ENCODE measurements at regions not wholly inside any gene's neighbourhood (a gene's known extent, or its start where the extent isn't known, plus 50 kb on each side); places are given as distances from the start of the nearest gene placed in this dataset.
"Not testable (repeated sequence)": the region's sequence is repeated elsewhere in the genome, so short reads cannot be mapped to it uniquely, and the experiment has no call there.

DNA sequence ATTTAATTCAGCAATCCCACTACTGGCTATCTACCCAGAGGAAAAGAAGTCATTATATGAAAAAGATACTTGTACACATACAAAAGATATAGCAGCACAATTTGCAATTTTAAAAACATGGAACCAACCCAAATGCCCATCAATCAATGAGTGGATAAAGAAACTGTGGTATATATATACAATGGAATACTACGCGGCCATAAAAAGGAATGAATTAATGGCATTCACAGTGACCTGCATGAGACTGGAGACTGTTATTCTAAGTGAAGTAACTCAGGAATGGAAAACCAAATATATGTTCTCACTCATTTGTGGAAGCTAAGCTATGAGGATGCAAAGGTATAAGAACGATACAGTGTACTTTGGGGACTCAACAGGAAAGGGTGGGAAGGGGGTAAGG is 102.8 kb upstream of the KCNMA1 start:
- DNase-seq = not testable (repeated sequence)

DNA sequence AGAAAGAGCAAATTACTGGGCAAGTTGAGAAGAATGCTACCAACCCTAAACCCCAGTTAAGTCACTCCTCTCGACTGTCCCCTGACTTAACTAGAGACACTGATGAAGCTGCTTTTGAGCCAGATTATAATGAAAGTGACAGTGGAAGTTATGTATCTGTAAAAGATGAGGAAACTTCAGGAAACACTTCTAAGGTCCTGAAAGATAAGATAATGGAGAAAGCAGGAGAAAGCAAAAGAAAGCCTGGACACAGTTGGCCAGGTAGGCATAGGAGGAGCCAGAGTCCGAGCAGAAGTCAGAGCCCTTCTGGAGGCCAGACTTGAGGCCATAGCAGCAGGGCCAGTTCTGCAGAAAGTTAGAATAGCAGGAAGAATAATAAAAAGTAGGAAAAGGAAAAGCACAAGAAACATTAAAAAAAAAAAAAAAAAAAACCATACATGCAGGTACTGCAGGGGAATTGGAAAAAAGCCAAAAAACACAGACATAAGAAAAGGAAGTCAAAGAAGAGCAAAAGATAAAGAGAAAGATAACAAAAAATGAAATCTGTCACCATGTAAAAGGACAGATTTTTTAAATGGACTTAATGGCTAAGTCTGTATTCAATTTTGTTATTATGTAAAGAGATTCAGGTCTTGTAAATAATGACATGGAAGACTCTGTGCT is 101.0 kb upstream of the KCNMA1 start:
- DNase-seq = no peak

DNA sequence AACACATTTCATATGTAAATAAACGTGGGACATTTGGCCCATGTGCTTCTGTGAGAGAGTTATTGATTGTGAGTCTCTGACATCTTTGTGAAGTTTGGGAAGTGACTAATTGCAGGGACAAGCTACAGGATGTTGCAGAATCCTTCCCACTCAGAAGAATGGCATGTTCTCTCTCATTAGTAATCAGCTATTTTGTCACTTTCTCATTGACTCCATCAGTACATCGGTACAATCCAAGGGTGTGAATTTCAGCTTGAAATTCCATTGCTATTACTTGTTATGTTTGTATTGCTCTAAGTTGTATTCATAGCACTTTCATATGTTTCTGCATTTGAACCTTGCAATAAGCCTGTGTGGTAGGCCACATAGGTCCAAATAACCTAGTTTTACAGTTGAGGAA is 100.0 kb upstream of the KCNMA1 start:
- DNase-seq = no peak

DNA sequence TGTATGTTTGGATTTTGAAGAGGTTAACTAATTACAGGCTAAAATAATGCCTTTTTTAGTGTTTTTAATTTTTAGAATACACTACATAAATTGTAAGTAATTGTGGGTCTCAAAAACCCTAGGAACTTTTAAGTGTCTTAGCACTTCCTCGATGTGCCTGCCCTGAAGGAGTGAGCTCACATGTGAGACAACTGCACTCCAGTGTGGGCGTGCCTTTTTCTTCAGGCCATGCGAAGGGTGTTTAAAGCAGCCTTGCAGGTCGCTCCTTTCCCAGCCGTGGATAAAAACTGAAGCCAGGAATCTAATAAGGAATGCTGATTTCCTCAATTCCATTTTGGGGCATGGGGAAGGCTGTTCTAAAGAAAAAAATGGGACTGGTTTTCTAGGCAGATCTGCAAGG is 97.5 kb upstream of the KCNMA1 start:
- not testable (repeated sequence) for DNase-seq

DNA sequence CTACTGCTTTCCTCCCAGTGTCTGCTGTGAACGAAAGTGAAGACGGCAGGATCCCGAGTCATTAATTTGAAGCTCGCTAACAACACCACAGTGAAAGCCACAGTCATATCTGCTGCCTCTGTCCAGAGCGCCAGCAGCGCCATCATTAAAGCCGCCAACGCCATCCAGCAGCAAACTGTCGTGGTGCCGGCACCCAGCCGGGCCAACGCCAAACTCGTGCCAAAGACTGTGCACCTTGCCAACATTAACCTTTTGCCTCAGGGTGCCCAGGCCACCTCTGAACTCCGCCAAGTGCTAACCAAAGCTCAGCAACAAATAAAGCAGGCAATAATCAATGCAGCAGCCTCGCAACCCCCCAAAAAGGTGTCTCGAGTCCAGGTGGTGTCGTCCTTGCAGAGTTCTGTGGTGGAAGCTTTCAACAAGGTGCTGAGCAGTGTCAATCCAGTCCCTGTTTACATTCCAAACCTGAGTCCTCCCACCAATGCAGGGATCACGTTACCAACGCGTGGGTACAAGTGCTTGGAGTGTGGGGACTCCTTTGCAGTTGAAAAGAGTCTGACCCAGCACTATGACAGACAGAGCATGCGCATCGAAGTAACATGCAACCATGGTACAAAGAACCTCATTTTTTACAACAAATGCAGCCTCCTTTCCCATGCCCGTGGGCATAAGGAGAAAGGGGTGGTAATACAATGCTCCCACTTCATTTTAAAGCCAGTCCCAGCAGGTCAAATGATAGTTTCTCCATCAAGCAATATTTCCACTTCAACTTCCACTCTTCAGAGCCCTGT is 94.8 kb upstream of the KCNMA1 start:
- no peak for DNase-seq

DNA sequence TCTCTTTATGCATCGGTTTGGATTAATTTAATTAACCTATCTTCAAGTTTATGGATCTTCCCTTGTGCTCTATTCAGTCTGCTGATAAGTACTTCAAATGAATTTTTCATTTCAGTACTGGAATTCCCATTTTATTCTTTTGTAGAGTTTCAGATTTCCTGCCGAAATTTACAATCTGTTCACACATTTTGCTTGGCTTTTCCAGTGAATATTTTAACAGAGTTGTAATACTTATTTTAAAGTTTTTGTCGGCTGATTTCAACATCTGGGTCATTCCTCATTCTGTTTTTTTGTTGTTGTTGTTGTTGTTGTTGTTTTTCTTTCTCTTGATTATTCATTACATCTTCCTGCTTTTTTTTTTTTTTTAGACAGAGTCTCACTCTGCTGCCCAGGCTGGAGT is 89.9 kb upstream of the KCNMA1 start:
- no peak for DNase-seq

DNA sequence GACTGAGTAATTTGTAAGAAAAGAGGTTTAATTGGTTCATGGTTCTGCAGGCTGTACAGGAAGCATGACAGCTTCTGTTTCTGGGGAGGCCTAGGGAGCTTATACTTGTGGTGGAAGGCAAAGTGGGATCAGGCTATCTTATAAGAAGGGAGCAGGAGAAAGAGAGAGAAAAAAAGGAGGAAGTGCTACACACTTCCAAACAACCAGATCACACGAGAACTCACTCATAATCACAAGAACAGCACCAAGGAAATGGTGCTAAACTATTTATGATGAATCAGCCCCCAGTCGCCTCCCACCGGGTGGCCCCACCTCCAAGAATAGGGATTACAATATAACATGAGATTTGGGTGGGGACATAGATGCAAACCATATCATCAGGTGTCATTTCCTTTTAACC is 89.1 kb upstream of the KCNMA1 start:
- DNase-seq = no peak

DNA sequence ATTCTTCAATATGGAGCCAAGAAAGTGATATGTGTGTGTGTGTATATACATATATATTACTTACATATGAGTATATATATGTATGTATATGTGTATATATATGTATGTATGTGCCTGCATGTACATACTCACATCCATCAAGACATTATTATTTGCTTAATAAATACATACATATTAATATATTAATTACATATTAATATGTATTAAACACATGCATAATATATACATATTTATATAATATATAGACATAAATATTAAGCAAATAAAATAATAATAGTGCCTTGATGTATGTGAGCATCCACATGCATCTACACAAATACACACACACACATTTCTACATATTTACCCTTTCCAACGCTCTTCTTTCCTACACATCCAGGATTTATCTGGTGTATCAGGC is 88.7 kb upstream of the KCNMA1 start:
- DNase-seq = no peak

DNA sequence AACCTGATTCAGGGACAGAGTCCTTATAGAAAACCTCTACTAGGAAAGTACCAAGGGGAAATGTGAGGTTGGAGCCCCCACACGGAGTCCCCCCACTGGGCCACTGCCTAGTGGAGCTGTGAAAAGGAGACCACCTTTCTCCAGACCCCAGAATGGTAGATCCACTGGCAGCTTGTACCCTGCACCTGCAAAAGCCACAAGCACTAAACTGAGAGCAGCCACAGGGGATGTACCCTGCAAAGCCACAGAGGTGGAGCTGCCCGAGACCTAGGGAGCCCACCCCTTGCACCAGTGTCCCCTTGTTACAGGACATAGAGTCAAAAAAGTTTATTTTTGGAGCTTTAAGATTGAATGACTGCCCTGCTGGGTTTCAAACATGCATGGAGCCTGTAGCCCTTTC is 87.2 kb upstream of the KCNMA1 start:
- DNase-seq = no peak

DNA sequence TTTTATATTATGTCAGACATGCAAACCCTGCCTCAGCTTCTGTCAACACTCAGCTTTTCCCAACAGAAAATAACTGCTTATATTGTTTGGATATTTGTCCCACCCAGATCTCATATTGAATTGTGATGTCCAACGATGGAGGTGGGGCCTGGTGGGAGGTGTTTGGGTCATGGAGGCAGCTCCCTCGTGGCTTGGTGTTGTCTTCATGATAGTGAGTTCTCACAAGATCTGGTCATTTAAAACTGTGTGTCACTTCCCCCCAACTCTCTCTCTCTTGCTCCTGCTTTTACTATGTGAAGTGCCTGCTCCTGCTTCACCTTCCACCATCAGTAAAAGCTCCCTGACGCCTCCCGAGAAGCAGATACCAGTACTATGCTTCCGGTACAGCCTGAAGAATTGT is 85.8 kb upstream of the KCNMA1 start:
- DNase-seq = no peak

DNA sequence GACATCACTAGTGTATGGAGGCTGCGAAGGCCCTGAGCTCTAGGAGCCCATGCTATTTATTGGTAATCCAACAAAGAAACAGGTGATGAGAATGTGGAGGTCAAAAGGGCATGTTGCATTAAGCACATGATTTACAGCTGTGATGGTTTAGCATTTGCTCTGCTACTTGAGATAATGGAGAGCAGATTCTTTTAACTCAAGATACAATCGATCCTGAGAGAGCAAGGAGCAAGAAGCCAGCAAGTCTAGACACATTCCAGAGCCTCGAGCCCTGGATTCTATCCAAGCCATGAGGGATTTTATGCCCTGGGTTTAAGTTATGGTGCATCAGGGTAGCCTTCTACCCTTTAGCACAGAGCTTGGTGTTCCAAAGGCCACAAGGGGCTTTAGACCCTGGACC is 85.3 kb upstream of the KCNMA1 start:
- DNase-seq = not testable (repeated sequence)

DNA sequence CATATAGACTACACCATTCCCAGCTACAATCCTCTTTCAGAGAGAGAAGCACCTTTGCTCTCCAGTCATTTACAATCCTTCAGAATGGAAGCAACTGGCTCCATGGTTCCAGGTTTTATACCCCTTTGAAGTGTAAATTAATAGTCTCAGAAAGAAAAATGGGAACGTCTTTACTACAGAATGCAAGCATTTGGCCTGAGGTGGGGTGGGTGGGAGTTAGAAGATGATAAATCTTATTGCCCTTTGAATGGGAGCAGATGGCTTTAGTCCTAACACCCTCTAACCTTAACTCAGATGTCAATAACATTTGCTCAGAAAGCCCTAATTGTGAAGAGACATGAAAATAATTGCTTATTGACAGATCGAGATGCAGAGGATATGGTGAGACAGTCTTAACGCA is 84.2 kb upstream of the KCNMA1 start:
- DNase-seq = no peak

DNA sequence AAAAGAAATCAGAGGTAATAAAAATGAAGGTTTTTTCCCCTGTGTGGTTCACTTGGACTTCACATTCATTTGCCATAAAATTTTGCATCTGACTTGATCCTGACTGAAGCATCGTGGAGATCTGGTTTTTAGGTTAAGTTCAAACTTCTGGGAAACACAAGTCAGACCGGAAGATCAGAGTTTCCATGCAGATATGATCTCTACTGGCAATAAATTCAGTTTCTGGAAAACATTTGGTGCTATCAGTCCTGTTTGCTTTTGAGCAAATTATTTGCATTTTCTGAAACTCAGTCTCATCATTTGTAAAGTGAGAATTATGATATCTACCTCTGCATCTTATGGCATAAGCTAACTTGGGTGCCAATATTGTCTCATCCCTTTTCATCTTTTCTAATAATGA is 81.3 kb upstream of the KCNMA1 start:
- no peak for DNase-seq

DNA sequence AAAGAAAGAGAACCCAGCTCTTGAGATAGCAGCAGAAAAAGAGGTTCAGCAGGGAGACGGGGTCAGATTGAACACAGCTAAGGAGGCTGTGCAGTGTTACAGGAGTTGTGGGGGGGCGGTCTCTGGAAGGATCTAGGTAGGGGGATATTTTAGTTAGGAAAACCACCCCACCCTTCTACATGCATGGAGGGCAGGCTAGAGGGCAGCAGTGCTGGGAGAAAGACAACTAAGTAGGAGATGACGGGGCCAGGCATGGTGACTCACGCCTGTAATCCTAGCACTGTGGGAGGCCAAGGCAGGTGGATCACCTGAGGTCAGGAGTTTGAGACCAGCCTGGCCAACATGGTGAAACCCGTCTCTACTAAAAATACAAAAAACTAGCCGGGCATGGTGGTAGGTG is 80.7 kb upstream of the KCNMA1 start:
- not testable (repeated sequence) for DNase-seq

DNA sequence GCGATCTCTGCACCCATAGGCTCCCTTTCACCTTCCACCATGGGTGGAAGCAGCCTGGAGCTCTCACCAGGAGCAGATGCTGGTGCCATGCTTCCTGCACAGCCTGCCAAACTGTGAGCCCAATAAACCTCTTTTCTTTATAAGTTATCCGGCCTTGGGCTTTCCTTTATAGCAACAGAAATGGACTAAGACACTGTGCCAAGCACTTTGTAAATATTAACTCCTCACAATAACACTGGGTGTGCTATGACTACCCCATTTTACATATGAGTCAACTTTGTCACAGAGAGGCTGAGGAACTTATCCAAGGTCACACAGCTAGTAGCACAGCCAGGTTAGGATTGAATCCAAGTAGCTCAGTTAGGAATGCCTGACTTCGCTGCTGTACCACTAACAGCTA is 79.7 kb upstream of the KCNMA1 start:
- DNase-seq = no peak

DNA sequence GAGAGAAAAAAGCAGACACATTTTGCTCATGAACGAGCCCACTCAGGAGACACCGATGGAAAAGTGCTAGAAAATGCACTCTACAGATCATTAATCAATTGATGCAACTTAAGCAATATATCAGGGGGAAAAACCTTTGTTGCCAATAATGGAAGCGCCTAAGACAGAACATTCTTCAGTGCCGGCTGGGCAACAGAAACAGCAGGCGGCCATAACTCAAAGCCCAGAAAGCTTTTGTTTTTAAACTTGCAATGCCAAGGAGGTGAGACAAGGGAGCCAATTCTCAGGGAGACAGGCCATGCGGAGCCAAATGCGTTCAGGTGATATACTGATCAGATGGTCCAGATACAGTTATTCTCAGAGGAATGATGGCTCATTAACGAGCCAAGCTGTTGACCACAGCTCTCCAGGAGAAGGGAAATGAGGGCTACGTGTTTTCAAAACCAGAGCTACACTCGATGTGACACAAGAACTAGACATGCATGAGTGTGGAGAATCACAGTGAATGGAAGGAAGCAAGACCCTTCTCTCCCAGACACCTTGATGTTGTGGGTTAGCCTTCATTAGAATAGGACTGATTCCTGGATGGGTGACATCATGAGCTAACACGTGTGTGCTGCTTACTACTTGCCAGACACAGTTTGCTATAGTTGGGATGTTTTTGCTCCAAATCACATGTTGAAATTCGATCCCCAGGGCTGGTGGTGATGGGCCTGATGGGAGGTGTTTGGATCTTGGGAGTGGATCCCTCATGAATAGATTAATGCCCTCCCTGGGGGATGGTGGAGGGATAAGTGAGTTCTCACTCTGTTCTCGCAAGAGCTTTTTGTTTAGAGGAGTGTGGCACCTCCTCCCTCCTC is 79.1 kb upstream of the KCNMA1 start:
- no peak for DNase-seq

DNA sequence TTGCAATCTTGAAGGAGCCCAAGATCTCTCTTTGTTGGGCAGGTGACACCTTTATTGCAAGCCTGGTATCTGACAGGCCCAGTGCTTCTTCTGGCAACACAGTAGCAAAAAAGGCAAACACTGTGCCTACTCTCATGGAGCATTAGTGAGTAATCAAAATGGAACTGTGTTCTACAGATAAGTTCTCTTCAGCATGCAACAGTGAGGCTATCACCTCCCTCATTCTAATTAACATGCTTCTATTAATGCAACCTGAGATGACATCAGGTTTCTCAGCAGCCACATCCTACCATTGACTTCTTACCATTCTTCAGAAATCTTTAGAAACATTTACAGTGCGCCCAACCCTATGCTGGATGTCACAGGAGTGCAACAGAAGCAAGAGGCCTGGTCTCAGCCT is 77.9 kb upstream of the KCNMA1 start:
- no peak for DNase-seq

DNA sequence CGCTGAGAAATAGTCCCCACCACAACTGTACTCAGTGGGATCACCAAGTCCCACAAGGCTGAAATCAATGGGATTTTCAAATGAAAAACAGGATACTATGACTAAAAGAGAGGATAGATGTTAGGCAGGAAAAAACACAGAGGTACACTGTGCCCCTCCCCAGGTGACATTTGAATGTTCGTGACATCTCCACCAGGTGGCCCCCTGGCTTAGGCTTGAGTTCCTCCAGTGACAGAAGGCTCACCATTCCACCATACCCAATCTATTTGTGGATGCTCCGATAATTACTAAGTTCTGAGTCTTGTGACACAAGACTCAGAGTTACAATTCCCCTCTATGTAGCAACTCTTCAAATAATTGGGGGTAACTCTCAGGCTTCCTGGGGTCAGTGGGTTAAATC is 77.5 kb upstream of the KCNMA1 start:
- DNase-seq = no peak

DNA sequence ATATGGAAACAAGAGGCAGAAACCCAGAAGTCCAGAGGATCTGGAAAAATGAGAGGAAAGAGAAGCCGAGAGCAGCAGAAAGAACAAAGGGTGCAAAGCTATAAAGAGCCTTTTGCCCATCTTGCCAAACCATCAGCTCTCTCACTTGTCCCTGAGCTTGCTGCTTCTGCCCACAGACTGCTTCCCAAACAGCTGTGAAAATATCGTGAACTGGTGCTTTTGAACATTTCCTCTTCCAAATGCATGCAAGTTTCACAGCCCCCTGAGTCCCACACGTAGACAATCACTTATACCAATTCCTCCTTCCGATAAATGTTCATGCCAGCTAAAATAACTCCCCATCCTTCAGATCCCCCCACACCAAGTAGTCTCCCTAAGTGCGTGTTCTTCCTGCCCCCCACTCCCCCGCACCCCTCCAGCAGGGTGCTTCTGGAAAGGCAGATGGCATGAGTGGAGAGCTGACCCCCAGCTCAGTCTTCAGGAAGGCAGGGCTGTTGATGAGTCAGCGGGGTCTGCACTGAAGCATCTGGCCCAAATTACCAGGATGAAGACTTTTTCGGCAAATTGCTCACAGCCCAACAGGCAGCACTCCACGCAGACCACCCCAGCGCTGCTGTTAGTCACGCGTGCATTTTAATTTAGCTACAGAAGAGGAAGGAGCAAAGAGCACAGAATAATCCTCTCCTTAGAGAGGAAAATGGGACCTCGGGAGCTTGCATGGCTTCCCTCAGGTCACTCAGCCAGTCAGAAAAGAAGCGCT is 76.1 kb upstream of the KCNMA1 start:
- DNase-seq = no peak

DNA sequence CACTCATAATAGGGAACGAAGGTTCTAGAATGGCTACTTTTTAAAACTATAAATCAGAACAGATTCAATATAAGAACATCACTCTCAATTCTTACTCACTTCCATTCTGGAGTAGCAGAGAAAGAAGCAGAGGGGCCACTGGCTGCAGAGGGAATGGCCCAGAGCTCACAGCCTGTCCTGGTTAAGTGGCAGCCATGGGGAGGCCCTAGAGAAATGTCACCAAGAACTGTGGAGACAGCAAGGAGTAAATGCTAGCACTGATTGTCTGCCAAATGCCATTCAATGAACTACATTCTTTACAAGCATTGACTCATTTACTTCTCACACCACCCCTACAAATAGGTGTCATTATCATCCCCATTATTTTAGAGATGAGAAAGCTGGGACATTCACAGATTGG is 74.6 kb upstream of the KCNMA1 start:
- no peak for DNase-seq

DNA sequence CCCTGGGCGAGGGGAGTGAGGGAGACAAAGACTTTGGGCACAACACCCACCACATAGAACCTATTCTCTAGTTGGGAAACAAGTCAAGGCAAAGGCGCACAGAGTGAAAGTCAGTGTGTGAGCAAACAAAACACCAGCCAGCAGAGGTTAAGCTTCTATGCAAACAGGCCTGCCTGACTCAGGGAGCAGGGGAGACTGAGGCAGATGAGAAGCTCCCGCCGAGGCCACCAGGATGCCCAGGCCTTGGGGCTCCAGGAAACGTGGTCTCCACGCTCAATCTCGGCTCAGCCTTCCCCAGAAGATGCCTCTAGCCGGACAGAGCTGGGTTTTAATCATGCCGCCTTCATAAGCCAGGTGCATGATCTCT is 74.1 kb upstream of the KCNMA1 start:
- no peak for DNase-seq

DNA sequence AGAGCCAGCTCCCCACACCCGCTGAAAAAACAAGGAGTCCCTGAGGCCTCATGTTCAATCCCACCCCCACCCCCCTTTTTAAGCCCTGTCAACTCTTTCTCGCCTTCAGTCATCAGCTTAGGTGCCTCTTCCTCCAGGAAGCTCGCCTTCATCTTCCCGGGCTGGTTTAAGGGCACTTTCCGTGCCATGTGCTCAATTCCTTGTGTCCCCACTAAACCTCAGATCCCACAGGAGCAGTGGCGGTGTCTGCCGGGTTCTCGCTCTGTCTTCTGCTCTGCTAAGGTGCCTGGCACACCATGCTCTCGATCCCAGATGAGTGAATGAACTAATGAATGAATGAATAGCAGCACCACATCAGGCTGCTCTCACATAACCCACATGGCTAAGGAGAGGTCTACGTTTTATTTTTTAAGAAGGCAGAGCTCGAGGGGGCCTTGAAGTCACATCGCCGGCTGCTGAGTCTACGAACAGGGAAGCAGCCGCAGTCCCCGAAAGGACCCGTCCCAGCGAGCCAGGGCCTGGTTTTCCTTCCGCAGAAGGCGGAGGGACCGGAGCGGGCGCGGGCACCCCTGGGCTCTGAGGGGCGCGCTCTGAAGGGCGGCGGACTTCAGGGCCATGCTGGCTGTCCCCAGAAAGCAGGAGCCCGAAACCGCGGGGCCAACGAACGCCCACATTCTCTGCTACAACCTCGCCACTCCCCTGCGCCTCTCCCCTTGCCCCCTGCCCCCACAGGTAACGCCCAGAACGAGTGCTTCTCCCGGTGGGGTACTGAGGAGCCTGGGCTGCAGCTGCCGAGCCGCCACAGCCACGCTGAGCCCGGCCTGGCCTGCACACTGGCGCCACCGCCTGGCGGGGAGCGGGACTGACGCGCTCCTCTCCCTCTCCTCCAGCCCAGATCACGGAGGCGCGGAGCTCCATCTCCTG is 73.4 kb upstream of the KCNMA1 start:
- DNase-seq = peak; percentile 27 to 59 (median 44)
